AG04449 (cell line): ENCODE measurements at regions not wholly inside any gene's neighbourhood (a gene's known extent, or its start where the extent isn't known, plus 50 kb on each side); places are given as distances from the start of the nearest gene placed in this dataset.

Experiments used
- CTCF ChIA-PET: fragments of 350-600 bp; formaldehyde crosslinking; extraction: SDS; loops from one replicate; lab custom pipeline; 2021; ENCODE audit warnings: antibody characterized with exemption; lab: Yijun Ruan, JAX
- POLR2A ChIA-PET: fragments of 400-600, 350-600 bp; formaldehyde crosslinking; extraction: SDS; loops from one replicate; lab custom pipeline; 2020; ENCODE audit warnings: antibody characterized with exemption, inconsistent platforms; lab: Yijun Ruan, JAX
- DNase-seq: peaks from one replicate; pipeline ENCODE4 v3.0.0-alpha.2; 2010; ENCODE audit warnings: low read depth, low spot score
- H3K4me3 ChIP-seq: 2 replicates; pipeline ENCODE4 v1.5.1; 2011; ENCODE audit warnings: low read depth, mild to moderate bottlenecking, control low read depth, low read length
- TF ChIP-seq, protein P1 (sequence below): IDR thresholded peaks from one replicate; pipeline ENCODE4 v1.5.1; 2011; ENCODE audit warnings: mild to moderate bottlenecking, moderate library complexity, low read length, control low read depth, inconsistent platforms; ENCODE audit not compliant: insufficient read depth; ENCODE audit errors: missing control alignments

DNA sequence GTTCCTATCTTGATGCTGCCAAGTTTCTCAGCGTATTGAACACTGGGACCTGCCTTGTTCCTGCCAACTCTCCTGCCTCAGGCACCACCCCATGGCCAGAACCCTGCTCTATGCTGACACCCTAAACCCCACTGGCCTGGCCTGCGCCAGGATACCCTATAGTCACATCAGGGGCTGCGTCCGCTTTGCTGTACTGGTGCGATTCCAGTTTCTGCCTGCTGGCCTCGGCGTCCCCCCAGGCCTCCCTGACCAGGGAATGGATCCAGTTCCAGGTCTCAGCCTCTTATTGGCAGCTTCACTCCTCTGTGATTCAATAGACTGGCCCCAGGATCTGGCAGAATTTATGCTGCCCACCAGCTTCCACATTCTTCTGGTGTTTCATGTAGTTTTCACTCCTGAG, 55.0 kb downstream of the GPR6 start:
- POLR2A ChIA-PET = no interaction called here
- no peak for DNase-seq
- H3K4me3 ChIP-seq = no peak overlapping the region
- TF ChIP-seq, protein P1, sequence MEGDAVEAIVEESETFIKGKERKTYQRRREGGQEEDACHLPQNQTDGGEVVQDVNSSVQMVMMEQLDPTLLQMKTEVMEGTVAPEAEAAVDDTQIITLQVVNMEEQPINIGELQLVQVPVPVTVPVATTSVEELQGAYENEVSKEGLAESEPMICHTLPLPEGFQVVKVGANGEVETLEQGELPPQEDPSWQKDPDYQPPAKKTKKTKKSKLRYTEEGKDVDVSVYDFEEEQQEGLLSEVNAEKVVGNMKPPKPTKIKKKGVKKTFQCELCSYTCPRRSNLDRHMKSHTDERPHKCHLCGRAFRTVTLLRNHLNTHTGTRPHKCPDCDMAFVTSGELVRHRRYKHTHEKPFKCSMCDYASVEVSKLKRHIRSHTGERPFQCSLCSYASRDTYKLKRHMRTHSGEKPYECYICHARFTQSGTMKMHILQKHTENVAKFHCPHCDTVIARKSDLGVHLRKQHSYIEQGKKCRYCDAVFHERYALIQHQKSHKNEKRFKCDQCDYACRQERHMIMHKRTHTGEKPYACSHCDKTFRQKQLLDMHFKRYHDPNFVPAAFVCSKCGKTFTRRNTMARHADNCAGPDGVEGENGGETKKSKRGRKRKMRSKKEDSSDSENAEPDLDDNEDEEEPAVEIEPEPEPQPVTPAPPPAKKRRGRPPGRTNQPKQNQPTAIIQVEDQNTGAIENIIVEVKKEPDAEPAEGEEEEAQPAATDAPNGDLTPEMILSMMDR = no peak
- CTCF ChIA-PET = interaction anchor here (0.6 kb wide), 1 partner anchor 329 kb away, joined by 3 read pairs; no protein-coding TSS in a partner anchor

DNA sequence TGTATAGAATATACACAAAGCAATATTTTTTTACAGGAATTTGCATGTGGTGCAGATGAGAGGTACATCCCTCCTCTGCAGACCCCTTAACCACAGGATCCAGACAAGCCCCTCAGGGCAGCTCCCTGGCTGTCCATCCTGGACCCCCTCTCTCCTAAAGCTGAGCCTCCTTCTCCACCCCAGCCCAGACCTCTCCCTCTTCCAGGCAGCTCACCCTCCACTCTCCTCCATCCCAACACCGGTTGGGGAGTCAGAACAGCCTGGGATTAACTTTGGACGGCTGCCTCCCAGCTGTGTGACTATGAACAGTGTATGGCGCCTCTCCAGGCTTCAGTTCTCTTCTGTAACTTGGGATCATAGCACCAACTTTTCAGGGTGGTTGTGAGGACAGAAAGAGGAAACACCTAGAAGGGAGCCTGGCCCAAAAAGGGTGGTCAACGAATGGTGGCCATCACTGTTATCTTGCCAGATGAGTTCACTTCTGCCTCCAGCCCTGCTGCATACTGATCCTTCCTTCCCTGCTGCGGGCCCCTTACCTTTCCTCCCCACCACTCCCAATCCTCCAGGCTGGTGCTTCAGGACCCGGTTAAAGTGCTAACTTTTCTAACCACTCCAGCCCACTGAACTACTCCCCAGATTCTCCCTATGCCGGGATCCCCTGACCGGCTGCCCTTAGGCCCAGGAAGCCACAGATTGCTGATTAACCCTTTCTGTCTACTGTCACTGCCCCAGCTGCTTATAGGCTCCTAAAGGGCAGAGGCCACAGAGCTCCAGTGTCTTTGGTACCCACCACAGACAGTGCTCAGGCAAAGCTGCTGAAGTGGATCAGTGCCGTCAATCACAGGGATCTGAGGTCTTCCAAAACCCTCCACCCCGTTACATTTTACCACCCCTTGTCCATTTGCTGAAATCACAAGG, 55.9 kb downstream of the GPR6 start:
- DNase-seq = no peak
- H3K4me3 ChIP-seq = no peak overlapping the region
- CTCF ChIA-PET = interaction anchor here (0.6 kb wide), 1 partner anchor 330 kb away, joined by 3 read pairs; no protein-coding TSS in a partner anchor
- POLR2A ChIA-PET = no interaction called here
- TF ChIP-seq, protein P1 = no peak

DNA sequence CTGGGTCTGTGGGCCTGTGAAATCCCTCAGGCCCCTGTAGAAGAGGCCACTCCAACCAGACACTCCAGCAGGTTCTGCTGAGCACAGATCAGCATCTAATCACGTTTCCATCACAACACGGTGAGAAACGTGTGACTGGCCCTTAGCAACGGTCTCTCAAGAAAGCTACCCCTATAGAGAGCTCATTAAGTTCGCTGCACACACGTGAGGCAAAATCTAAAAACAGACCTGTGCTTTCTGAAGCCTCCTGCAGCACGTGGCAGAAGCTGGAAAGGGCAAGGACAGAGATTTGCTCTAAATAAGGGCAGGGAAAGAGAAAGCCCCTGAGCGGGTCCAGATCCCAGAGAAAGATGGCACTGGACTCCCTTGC, 56.5 kb downstream of the GPR6 start:
- no peak for DNase-seq
- no peak overlapping the region for H3K4me3 ChIP-seq
- ChIA-PET CTCF (no interaction called here), POLR2A (no interaction called here)
- TF ChIP-seq, protein P1 = no peak

DNA sequence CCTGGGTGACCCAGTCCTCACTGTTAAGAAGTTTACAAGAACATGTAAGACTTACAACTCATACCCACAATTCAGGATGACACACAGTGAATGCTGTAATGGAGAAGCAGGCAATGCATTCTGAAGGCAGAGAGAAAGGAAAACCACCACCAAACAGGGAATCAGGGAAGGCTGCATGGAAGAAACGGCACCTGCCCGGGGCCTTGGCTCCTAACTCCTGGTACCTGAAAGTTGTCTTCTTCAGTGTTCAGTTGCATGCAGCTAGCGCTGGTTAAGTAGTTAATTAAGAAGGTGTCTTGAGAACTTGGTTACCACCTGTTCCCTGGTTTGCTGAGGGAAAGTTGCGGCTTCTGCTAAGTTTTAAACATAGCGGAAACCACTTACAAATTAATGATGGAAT, 57.2 kb downstream of the GPR6 start:
- TF ChIP-seq, protein P1 = no peak
- H3K4me3 ChIP-seq = no peak overlapping the region
- POLR2A ChIA-PET = no interaction called here
- CTCF ChIA-PET = interaction anchor here (1.2 to 10.3 kb wide), 2 partner anchors 336 to 357 kb away, joined by 4 to 551 read pairs; partner anchors contain the start of genes AK9 and FIG4
- no peak for DNase-seq

DNA sequence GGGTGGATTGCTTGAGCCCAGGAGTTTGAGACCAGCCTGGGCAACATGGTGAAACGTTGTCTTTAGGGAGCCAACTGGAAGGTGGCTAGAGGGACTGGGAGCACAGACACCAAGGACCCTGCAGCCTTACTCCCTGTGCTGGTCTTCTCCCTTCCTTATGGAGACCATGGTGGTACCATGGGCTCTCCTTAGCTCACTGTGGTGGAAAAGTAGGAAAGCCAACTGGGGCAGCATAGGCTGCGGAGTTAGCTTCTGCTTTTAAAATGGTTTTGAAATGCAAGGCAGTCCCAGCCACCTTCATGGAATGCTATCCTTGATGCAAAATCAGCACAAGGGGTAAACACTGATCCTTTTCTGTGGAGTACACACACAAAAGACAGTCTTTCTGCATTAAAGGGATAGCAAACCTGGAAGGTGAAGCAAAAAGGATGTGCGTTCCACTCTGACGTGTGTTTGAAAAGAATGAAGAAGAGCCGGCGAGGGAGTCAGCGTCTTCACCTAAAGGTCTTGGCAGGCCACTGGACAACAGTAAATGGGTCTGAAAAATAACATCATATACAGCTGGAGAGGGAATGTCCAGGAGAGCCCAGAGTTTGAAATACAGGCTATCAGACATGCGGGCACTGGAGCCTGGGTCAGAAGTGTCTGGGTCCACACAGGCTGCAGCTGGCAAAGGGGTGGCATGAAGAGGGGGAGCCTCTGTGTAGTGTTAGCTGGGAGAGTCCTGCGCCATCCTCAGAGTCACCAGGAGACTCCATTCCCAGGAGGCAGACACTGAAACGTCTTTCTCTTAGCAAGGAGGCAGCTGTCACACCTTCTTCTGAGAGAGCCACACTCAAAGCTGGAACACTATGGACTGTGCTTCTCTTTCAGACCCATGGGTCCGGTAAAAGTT, 58.5 kb downstream of the GPR6 start:
- ChIA-PET CTCF (interaction anchor here (0.7 to 10.3 kb wide), 11 partner anchors 9 to 530 kb away, joined by 3 to 551 read pairs (median 4); partner anchors contain the start of genes AK9 and FIG4), POLR2A (no interaction called here)
- DNase-seq = no peak
- TF ChIP-seq, protein P1 = no peak
- no peak overlapping the region for H3K4me3 ChIP-seq
